T47D (cell line): ENCODE measurements at regions not wholly inside any gene's neighbourhood (a gene's known extent, or its start where the extent isn't known, plus 50 kb on each side); places are given as distances from the start of the nearest gene placed in this dataset.
"Not testable (repeated sequence)": the region's sequence is repeated elsewhere in the genome, so short reads cannot be mapped to it uniquely, and the experiment has no call there.

ENCODE experiments used
- DNase-seq, 2 experiments: peaks; one replicate each; pipeline versions ENCODE4 v3.0.0 to v3.0.0-alpha.2; 2011 to 2012; ENCODE audit warnings: low read depth in 1 of 2, low spot score in 1 of 2
- JUND ChIP-seq: IDR thresholded peaks from 2 replicates; pipeline ENCODE4 v1.6.1; 2012; ENCODE audit warnings: low read depth
- in situ Hi-C: cut with HindIII; loops from 2 replicates; pipeline ENCODE4 v1.10.0; 2016; ENCODE audit warnings: low sequenced_read_pairs, low pct_unique_long_range_greater_than_20kb

DNA sequence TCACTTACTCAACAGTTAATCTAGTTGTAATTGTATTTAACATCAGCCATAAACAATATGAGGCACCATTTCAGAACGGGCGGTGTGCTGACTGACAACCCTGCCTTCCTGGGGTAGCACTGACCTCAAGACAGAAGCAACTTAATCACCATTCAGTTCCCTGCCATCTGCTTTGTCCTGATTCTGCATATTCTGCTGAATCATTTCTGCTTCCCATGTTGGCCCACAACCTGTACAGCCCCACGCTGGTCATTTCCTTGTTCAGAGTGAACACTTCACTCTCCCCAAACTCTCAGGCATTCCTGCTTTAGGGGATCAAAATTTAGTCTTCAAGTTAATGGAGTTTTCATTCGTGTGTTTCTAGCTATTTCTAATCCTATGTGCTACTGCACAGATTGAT, 132.3 kb upstream of the ZBED5 start:
- DNase-seq, result no peak
- in situ Hi-C loops, result no loop called here

GRCh38 chr11:10986006-10986405, 128.2 kb upstream of the ZBED5 start:
- TF ChIP-seq JUND, result no peak
- in situ Hi-C loops, result no loop called here
- no peak for DNase-seq

More for the DNA sequence above, 132.3 kb upstream of the ZBED5 start:
- TF ChIP-seq JUND, result no peak

GRCh38 chr11:10984742-10985141, 126.9 kb upstream of the ZBED5 start:
- TF ChIP-seq JUND, result no peak
- in situ Hi-C loops, result no loop called here
- DNase-seq, result no peak

- in situ Hi-C loops, result no loop called here
- no peak for TF ChIP-seq JUND
- DNase-seq, result no peak
Measured at GRCh38 chr11:10984250-10984649, 126.4 kb upstream of the ZBED5 start.

DNA sequence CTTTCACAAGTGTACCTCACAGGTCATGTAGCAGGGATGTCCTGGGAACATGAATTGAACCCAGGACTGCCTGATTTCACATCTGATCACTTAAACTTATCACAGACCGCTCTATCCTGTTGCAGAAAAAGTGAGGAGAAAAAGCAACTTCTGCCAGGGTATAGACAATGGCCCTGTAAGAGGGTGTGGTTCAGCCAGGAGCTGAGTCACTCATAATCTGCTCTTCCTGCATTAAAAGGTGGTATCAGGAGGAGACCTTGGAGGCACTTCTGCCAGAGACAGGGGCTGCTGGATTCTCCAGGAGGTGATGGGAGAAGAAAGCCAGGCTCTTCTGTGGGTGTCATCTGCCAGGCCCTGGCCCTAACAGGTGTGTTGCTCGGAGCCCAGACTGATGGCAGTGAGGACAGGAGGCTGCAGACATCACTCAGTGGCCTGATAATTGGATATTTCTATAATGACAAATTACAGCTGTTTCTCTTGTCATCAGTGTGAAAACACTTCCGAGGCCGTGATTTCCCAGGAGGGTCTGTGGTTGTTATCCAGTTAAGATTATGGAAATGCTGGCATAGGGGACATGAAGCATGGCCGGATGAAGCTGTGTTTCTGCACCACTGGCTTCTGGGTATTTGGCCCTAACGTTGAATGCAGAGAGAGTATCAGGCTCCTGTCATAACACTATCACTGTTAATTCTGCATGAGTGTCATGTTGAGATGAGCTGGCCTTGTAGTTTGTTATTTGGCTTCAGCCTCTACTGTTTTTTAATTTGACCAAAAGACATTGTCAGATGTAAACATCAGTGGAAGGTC, 125.1 kb upstream of the ZBED5 start:
- in situ Hi-C loops, result no loop called here

DNA sequence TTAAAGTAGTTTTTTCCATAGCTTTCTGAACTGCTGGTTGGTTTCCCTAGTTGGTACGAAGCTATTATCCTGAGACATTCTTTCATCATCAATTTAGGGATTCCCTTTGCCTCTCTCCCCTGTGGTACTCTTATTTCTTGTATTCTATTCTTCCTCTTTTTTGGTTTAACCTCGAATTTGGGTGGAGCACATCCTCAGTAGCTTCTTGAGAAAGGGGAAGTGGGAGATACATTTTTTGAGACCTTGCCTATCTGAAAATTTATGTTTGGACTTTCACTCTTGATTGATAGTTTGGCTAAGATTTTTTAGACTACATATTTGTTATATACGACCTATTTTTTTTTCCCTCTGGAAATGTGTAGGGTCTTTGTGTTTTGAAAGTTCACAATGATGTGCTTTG, 121.7 kb upstream of the ZBED5 start:
- TF ChIP-seq JUND, result no peak
- DNase-seq, result no peak
- in situ Hi-C loops, result no loop called here

More for the DNA sequence above, 125.1 kb upstream of the ZBED5 start:
- no peak for DNase-seq
- no peak for TF ChIP-seq JUND

DNA sequence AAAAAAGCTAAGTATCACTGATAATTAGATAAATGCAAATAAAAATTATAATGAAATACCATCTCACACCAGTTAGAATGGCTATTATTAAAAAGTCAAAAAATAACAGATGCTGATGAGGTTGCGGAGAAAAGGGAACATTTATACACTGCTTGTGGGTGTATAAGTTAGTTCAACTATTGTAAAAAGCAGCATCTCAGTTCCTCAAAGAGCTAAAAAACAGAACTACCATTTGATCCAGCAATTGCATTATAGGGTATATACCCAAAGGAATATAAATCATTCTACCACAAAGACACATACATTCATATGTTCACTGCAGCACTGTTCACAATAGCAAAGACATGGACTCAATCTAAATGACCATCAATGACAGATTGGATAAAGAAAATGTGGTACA, 120.3 kb upstream of the ZBED5 start:
- in situ Hi-C loops, result no loop called here
- DNase-seq, result no peak
- no peak for TF ChIP-seq JUND

DNA sequence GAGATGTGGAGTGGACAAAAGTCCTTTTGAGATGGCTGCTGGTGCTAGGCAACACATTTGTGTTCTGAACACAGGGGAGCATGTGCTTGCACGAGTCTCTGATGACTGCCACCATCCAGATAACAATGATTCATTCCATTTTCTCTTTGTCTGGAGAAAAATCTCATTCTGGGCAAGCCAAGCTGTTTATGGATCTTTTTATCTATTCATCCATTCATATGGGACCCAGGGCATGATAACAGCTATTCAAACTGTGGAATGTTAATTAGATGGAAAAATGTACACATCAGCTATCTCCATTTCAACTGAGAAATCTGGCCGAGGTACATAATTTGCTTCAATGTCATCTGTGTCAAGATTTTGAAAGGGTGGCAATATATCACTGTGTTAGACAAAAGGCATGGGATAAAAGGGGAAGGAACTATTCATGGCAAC, 117.5 kb upstream of the ZBED5 start:
- DNase-seq, result no peak
- TF ChIP-seq JUND, result no peak
- in situ Hi-C loops, result no loop called here

- in situ Hi-C loops, result no loop called here
- no peak for TF ChIP-seq JUND
- no peak for DNase-seq
Measured at GRCh38 chr11:10973416-10973815, 115.6 kb upstream of the ZBED5 start.

GRCh38 chr11:10970926-10971325, 113.1 kb upstream of the ZBED5 start:
- DNase-seq, result no peak
- in situ Hi-C loops, result no loop called here
- no peak for TF ChIP-seq JUND

DNA sequence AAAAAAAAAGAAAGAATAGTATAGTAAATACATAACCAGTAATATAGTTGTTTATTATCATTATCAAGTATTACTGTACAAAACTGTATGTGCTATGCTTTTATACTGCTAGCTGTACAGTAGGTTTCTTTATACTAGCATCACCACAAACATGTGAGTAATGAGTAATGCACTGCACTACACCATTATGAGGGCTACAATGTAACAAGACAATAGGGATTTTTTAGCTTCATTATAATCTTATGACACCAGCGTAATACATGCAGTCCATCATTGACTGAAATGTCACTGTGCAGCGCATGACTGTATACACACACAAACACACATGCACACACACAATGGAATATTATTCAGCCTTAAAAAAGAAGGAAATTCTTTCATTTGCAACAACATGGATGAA, 111.5 kb upstream of the ZBED5 start:
- in situ Hi-C loops, result no loop called here
- no peak for TF ChIP-seq JUND
- no peak for DNase-seq

GRCh38 chr11:10956884-10957283, 99.0 kb upstream of the ZBED5 start:
- DNase-seq, in situ Hi-C loops: not testable (repeated sequence)

GRCh38 chr11:10955616-10956015, 97.8 kb upstream of the ZBED5 start:
- in situ Hi-C loops, result no loop called here
- no peak for TF ChIP-seq JUND
- no peak for DNase-seq

- no peak for TF ChIP-seq JUND
- no peak for DNase-seq
- in situ Hi-C loops, result no loop called here
Measured at GRCh38 chr11:10954184-10954583, 96.3 kb upstream of the ZBED5 start.
